ENCODE measurements at regions not wholly inside any gene's neighbourhood (a gene's known extent, or its start where the extent isn't known, plus 50 kb on each side); places are given as distances from the start of the nearest gene placed in this dataset.
"Not testable (repeated sequence)": the region's sequence is repeated elsewhere in the genome, so short reads cannot be mapped to it uniquely, and the experiment has no call there.

DNA sequence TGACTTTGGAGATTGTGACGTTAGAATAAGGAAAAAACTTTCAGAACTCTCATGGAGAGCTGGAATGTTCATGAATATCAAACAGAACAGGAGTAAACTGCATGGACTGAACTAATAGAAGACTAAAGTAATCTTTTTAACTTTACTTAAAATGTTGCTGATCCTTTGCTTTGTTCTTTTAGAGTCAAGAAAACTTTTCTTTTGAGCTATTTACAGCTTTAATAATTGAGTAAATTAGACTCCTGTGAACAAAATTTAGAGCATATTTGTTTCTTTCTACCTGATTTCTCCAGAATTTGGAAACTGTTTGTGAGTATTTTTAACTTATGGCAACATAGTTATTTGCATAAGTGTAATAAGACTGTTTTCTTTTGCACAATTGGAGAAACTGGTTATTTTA is 146.3 kb downstream of the CDCA7 start:
- ATAC-seq (no peak), DNase-seq (no peak)
- H3K4me1 Mint-ChIP-seq (ENCODE audit: low read depth): no peaks in the 10 kb centered on the region
- H3K4me3 Mint-ChIP-seq: no peak overlapping the region
- no peaks in the 10 kb centered on the region for H3K36me3 Mint-ChIP-seq (ENCODE audit: insufficient read depth)
- H3K9me3 Mint-ChIP-seq: peaks cover 16% of the 10 kb centered on the region
- peaks cover 9% of the 10 kb centered on the region for H3K27me3 Mint-ChIP-seq (ENCODE audit: low read depth)

DNA sequence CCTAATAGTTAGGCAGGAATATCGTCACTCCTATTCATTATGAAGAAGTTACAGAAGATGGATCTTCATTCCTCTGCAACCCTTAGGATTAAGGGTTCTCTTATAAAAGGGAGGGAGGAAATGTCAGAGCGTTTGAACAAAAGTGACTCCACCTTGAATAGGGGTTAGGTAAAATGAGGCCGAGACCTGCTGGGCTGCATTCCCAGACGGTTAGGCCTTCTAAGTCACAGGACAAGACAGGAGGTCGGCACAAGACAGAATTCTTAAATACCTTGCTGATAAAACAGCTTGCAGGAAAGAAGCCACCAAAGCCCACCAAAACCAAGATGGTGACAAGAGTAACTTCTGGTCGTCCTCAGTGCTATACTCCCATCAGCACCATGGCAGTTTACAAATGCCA is 147.6 kb downstream of the CDCA7 start:
- Mint-ChIP-seq H3K36me3 (ENCODE audit: insufficient read depth) (no peaks in the 10 kb centered on the region), H3K27me3 (ENCODE audit: low read depth) (peaks cover 7% of the 10 kb centered on the region), H3K4me1 (ENCODE audit: low read depth) (no peaks in the 10 kb centered on the region), H3K4me3 (no peak overlapping the region), H3K9me3 (peaks cover 16% of the 10 kb centered on the region)
- DNase-seq (no peak), ATAC-seq (no peak)

DNA sequence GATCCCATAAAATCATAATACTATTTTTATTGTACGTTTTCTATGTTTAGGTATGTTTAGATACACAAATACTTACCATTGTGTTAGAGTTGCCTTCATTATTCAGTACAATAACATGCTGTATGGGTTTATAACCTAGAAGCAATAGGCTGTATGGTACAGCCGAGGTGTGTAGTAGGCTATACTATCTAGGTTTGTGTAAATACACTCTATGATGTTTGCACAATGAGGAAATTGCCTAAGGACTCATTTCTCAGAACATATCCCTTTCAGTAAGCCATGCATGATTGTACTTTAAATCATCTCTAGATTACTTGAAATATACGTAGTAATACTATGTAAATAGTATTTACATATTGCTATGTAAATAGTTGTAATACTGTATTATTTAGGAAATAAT is 156.7 kb downstream of the CDCA7 start:
- no peak for DNase-seq
- H3K27me3 Mint-ChIP-seq (ENCODE audit: low read depth): peaks cover 12% of the 10 kb centered on the region
- H3K9me3 Mint-ChIP-seq: no peaks in the 10 kb centered on the region
- H3K4me1 Mint-ChIP-seq (ENCODE audit: low read depth): no peaks in the 10 kb centered on the region
- H3K36me3 Mint-ChIP-seq (ENCODE audit: insufficient read depth): no peaks in the 10 kb centered on the region
- H3K4me3 Mint-ChIP-seq: no peak overlapping the region
- no peak for ATAC-seq

DNA sequence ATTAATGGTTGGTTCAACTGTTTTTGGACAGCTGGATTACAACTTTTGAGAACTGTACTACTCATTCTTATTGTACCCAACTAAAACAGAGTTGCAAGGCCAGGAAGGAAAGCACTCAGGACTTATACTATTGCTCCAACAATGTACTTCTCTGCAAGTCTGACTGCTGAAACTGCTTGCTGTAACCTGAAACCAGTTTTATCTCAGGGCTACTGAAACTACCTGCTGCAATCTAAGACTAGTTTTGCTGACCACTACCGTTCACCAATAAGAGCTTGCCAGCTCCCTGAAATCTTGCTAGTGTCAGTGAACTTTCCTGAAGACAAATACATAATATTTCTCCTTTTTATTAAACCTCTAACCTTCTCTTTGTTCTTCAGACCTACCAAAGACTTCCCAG is 157.3 kb downstream of the CDCA7 start:
- Mint-ChIP-seq H3K27me3 (ENCODE audit: low read depth) (peaks cover 12% of the 10 kb centered on the region), H3K4me3 (no peak overlapping the region), H3K36me3 (ENCODE audit: insufficient read depth) (no peaks in the 10 kb centered on the region), H3K4me1 (ENCODE audit: low read depth) (no peaks in the 10 kb centered on the region), H3K9me3 (peaks cover 2% of the 10 kb centered on the region)
- no peak for ATAC-seq
- no peak for DNase-seq

DNA sequence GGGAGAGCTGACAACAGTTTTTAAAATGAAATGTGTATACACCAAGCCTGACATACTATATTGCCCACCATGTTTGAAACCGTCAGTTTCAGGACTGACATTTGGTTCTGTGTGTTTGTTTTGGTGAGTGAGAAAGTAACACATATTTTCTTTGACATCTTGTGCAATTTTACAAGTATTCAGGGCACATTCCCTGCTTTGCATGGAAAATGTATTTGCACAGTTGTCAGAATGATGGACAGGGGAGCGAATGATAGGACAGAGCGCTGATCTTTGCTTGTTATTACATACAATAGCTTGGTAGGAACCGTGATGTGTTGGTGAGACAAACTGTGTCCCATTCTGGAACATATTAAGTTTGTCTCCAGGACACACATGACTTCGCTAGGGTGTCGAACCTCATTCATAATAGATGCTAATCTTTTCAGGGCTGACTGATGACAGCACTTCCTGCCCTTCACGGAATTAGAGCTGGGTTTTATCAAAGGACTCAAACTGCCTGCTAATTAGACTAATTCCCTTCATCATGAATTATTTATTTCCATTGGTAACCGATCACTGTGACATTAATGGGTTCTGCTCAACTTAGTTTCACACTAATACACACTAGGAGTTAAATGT is 158.5 kb downstream of the CDCA7 start:
- Mint-ChIP-seq H3K9me3 (peaks cover 12% of the 10 kb centered on the region), H3K4me3 (no peak overlapping the region), H3K27me3 (ENCODE audit: low read depth) (peaks cover 4% of the 10 kb centered on the region), H3K4me1 (ENCODE audit: low read depth) (no peaks in the 10 kb centered on the region), H3K36me3 (ENCODE audit: insufficient read depth) (no peaks in the 10 kb centered on the region)
- ATAC-seq (no peak), DNase-seq (no peak)

DNA sequence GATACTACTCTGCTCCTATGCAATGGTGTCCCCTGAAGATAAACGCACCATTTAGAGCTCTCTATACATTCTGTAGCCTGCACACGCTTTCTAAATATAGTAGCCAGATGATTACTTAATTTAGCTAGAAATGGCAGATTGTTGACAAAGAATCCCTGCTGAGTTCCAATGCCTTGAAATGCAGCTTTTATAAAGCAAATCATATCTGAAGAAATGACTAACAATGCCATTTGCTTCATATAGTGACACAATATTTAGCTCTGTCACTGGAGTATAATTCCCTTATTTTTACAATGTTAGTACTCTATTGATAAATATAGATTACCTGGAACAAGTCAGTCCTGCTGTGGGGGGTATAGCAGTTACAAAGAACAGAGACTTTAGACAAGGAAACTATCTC is 166.2 kb downstream of the CDCA7 start:
- DNase-seq: no peak
- Mint-ChIP-seq H3K4me3 (no peak overlapping the region), H3K4me1 (ENCODE audit: low read depth) (no peaks in the 10 kb centered on the region), H3K36me3 (ENCODE audit: insufficient read depth) (no peaks in the 10 kb centered on the region), H3K9me3 (peaks cover 13% of the 10 kb centered on the region), H3K27me3 (ENCODE audit: low read depth) (peaks cover 3% of the 10 kb centered on the region)
- ATAC-seq: no peak

DNA sequence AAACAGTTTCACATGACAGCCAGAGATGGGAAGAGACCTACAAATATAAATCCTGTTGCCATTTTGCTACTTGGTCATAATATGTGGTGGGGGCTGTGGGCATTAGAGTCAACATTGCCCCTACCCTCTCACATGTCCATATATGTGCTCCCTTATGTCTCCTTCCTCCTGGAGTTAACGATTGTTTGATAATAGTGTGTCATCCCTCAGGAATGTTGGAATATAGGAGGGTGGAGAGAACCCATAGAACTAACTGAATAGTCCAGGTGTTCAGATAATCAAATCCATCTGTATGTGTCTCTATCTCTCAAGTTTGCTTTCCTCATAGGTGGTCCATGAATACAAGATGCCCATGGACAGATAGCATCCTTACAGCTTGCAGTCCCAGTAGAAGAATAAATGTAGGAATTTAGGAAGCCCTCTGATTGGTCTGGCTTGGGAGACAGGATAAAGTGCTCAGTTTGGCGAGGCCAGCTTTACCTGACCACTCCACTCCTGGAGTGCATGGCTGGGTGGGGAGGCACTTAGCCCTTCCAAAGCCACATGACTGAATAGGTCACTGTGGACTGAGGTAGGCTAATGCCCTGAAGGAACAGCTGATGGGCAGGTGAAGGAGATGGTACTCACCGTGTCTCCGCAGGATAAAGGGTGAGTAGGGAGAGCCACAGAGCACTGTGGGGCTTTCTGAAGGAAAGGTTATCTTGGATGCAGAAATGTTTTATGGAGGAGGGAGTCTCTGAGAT is 166.9 kb downstream of the CDCA7 start:
- Mint-ChIP-seq H3K27me3 (ENCODE audit: low read depth) (peaks cover 3% of the 10 kb centered on the region), H3K36me3 (ENCODE audit: insufficient read depth) (no peaks in the 10 kb centered on the region), H3K9me3 (peaks cover 13% of the 10 kb centered on the region), H3K4me1 (ENCODE audit: low read depth) (no peaks in the 10 kb centered on the region), H3K4me3 (no peak overlapping the region)
- no peak for DNase-seq
- ATAC-seq: no peak

DNA sequence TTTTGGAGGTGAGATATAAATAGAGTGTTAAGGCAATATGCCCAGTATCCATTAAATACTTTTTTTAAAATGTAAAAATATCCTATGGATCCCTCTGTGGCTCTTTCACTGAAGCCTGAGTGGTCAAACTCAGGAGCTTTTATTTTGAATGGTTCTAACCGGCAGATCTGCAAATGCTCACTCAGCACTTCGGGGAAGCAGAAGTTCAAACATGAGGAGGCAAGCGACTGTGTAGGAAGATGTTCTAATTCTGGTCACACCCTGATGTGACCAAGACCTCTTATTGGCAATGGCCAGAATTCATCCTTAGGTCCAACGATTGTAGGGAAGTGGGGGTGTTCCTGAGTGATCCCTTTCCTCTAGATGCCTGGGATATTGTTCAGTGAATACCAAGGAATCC is 168.8 kb downstream of the CDCA7 start:
- no peak overlapping the region for H3K4me3 Mint-ChIP-seq
- ATAC-seq: no peak
- no peaks in the 10 kb centered on the region for H3K9me3 Mint-ChIP-seq
- no peaks in the 10 kb centered on the region for H3K36me3 Mint-ChIP-seq (ENCODE audit: insufficient read depth)
- DNase-seq: no peak
- no peaks in the 10 kb centered on the region for H3K4me1 Mint-ChIP-seq (ENCODE audit: low read depth)
- peaks cover 3% of the 10 kb centered on the region for H3K27me3 Mint-ChIP-seq (ENCODE audit: low read depth)

DNA sequence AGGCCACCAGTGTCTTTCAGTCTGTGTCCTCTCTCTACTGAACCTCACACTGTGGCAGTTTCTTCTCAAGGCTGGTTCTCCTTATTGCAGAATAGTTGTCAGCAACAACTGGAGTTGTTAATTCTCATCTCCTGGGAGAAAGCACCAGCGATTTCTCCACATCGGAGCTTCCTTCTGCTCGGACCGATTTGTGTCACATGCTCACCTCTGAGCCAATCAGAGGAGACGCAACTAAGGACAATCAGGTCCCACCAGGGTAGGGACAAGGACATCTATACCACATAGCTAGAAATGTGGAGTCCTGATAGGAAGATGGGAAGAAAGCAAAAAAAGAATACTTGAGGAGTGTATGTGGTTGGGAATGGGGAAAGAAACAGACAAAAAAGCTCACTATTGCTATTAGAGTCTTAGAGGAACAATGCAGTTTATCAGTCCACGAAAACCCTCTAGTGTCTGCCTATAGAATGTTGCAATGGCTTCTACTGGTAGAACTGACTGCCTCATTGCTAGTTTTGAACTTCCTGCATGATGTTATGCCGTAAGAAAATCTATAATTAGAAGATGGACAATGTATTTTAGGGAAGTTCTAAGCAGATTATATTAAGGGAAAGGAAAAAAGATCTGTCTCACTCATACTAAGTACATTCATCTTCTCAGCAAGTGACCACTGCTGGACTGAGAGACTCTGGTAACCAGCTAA is 169.7 kb downstream of the CDCA7 start:
- Mint-ChIP-seq H3K27me3 (ENCODE audit: low read depth) (peaks cover 3% of the 10 kb centered on the region), H3K4me3 (no peak overlapping the region), H3K9me3 (no peaks in the 10 kb centered on the region), H3K36me3 (ENCODE audit: insufficient read depth) (no peaks in the 10 kb centered on the region), H3K4me1 (ENCODE audit: low read depth) (no peaks in the 10 kb centered on the region)
- DNase-seq (no peak), ATAC-seq (no peak)

DNA sequence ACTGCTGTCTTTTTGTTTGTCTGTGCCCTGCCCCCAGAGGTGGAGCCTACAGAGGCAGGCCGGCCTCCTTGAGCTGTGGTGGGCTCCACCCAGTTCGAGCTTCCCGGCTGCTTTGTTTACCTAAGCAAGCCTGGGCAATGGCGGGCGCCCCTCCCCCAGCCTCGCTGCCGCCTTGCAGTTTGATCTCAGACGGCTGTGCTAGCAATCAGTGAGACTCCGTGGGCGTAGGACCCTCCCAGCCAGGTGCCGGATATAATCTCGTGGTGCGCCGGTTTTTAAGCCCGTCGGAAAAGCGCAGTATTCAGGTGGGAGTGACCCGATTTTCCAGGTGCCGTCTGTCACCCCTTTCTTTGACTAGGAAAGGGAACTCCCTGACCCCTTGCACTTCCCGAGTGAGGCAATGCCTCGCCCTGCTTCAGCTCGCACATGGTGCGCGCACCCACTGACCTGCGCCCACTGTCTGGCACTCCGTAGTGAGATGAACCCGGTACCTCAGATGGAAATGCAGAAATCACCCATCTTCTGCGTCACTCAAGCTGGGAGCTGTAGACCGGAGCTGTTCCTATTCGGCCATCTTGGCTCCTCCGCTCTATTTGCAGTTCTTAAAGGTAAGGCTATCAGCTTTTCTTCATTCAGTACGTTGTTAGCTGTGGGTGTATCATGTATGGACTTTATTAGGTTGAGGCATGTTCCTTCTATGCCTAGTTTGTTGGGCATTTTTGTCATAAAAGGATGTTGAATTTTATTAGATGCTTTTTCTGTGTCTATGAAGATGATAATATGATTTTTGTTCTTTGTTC is 178.3 kb downstream of the CDCA7 start:
- H3K36me3 Mint-ChIP-seq (ENCODE audit: insufficient read depth); ATAC-seq; H3K4me1 Mint-ChIP-seq (ENCODE audit: low read depth); H3K9me3 Mint-ChIP-seq; H3K4me3 Mint-ChIP-seq; DNase-seq: not testable (repeated sequence)
- H3K27me3 Mint-ChIP-seq (ENCODE audit: low read depth): peaks cover 12% of the 10 kb centered on the region

DNA sequence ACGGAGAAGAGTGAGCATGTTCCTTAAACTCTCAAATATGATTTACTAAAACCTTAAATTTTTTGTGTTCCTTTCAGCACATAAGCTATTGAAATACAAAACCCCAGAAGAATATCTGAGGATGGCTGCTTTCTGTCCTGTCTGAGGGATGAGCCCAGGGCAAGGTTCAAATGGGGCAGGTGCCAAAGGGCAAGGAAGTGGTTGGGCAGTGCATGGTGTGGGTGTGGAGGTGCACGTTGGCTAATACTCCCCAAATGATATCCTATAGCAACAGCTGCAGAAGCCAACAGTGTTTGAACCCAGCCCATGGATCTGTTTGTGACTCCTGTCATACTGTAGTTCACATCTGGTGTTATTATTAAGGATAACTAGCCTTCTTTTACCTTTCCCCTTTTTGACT is 183.0 kb downstream of the CDCA7 start:
- Mint-ChIP-seq H3K4me3 (no peak overlapping the region), H3K9me3 (peaks cover 4% of the 10 kb centered on the region), H3K36me3 (ENCODE audit: insufficient read depth) (no peaks in the 10 kb centered on the region), H3K4me1 (ENCODE audit: low read depth) (no peaks in the 10 kb centered on the region), H3K27me3 (ENCODE audit: low read depth) (peaks cover 14% of the 10 kb centered on the region)
- DNase-seq: no peak
- ATAC-seq: no peak

DNA sequence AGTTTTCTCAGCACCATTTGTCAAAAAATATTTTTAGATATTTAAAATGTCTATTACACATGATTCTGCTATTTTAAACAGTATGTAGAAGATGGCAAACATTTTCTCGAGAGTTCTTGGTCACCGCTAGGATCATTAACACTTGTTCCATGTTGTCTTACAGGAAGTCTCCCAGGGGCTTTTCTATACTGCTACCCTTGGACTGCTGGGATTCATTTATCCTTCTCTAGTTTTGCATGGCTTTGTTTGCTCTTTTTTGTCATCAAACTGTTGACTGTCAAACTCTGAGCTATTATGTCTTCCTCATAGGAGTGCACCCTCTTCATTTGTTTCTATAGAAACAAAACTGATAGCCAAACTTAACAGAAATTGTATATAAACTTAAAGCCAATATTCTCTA is 184.9 kb downstream of the CDCA7 start:
- no peak overlapping the region for H3K4me3 Mint-ChIP-seq

DNA sequence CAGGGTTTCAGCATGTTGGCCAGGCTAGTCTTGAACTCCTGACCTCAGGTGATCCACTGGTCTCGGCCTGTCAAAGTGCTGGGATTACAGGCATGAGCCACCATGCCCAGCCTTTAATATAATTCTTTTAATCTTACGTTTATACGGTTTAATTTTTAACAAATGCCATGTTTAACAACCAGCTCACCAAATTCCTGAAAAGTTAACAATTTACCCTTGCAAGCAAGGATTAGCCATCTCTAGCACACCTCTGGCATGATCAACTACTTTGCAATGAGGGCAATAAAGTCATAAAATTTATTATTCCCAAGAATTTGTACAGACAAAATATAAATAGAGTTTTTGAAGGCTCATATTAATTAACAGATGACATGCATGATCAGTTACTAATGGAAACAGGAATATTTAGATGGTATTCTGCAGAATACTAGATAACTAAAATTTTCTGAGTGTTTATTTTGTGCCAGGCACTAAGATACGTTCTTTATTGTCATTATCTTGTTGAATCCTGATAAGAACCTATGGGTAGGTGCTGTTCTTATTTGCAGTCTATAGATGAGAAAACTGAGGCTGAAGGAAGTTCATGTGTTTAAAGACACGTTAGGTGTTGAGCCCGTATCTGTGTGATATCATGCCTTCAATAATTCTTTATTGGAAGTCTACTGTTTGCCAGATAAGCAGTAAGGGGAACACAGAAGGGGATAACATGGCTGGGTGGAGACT is 190.1 kb downstream of the CDCA7 start:
- Mint-ChIP-seq H3K36me3 (ENCODE audit: insufficient read depth) (no peaks in the 10 kb centered on the region), H3K4me1 (ENCODE audit: low read depth) (no peaks in the 10 kb centered on the region), H3K9me3 (no peaks in the 10 kb centered on the region), H3K4me3 (no peak overlapping the region), H3K27me3 (ENCODE audit: low read depth) (peaks cover 4% of the 10 kb centered on the region)
- ATAC-seq (no peak), DNase-seq (no peak)

More for the DNA sequence above, 184.9 kb downstream of the CDCA7 start:
- no peaks in the 10 kb centered on the region for H3K4me1 Mint-ChIP-seq (ENCODE audit: low read depth)
- ATAC-seq: no peak
- H3K9me3 Mint-ChIP-seq: no peaks in the 10 kb centered on the region
- no peaks in the 10 kb centered on the region for H3K36me3 Mint-ChIP-seq (ENCODE audit: insufficient read depth)
- no peak for DNase-seq
- peaks cover 7% of the 10 kb centered on the region for H3K27me3 Mint-ChIP-seq (ENCODE audit: low read depth)

DNA sequence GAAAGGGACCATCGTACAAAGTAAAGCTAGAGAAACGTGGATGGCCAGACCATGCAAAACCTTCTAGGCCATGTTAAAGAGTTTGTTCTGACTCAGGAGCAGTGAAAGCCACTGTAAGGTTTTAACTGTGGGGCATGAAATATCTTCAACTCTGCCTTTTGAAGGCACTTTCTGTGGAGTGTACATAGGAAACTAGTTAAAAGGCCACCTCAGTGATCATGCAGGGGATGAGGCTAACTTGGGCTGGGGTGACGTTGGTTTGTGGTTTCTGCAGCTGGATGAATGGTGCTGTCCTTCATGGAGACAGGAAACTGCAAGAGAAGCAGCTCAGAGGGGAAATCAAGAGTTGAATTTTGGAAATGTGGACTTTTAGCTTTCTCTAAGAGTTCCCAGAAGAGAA is 190.7 kb downstream of the CDCA7 start:
- DNase-seq: no peak
- H3K9me3 Mint-ChIP-seq: no peaks in the 10 kb centered on the region
- no peak overlapping the region for H3K4me3 Mint-ChIP-seq
- peaks cover 2% of the 10 kb centered on the region for H3K27me3 Mint-ChIP-seq (ENCODE audit: low read depth)
- ATAC-seq: no peak
- no peaks in the 10 kb centered on the region for H3K36me3 Mint-ChIP-seq (ENCODE audit: insufficient read depth)
- H3K4me1 Mint-ChIP-seq (ENCODE audit: low read depth): no peaks in the 10 kb centered on the region
